Keratinocyte (primary cell): ENCODE measurements at regions not wholly inside any gene's neighbourhood (a gene's known extent, or its start where the extent isn't known, plus 50 kb on each side); places are given as distances from the start of the nearest gene placed in this dataset.

ENCODE experiments used
- EZH2 ChIP-seq: IDR thresholded peaks from one replicate; pipeline ENCODE4 v1.6.1; 2012; ENCODE audit warnings: inconsistent platforms, mild to moderate bottlenecking, low read length, moderate library complexity
- TF ChIP-seq, protein P1 (sequence below), 3 experiments: IDR thresholded peaks in 1 of 3; conservative IDR thresholded peaks in 1 of 3; optimal IDR thresholded peaks in 1 of 3; 2 replicates in 2 of 3; 3 replicates in 1 of 3; pipeline versions ENCODE3 to v1.5.1; 2011; ENCODE audit warnings: low read length in 3 of 3, mild to moderate bottlenecking in 3 of 3, moderate library complexity in 2 of 3, control low read depth in 1 of 3, inconsistent platforms in 1 of 3; ENCODE audit not compliant: insufficient read depth in 2 of 3; ENCODE audit errors: extremely low read depth in 1 of 3

- TF ChIP-seq, protein P1, sequence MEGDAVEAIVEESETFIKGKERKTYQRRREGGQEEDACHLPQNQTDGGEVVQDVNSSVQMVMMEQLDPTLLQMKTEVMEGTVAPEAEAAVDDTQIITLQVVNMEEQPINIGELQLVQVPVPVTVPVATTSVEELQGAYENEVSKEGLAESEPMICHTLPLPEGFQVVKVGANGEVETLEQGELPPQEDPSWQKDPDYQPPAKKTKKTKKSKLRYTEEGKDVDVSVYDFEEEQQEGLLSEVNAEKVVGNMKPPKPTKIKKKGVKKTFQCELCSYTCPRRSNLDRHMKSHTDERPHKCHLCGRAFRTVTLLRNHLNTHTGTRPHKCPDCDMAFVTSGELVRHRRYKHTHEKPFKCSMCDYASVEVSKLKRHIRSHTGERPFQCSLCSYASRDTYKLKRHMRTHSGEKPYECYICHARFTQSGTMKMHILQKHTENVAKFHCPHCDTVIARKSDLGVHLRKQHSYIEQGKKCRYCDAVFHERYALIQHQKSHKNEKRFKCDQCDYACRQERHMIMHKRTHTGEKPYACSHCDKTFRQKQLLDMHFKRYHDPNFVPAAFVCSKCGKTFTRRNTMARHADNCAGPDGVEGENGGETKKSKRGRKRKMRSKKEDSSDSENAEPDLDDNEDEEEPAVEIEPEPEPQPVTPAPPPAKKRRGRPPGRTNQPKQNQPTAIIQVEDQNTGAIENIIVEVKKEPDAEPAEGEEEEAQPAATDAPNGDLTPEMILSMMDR (optimal IDR thresholded peaks at IDR 0.05 in 1 of 3, IDR thresholded peaks at IDR 0.05 in 1 of 3, conservative IDR thresholded peaks at IDR 0.05 in 1 of 3; ENCODE audit: extremely low read depth in 1 of 3, insufficient read depth in 2 of 3, low read length in 3 of 3): no peak
- no peak for TF ChIP-seq EZH2
These were observed 50.2 kb upstream of the ALDH1A3 start for GRCh38 chr15:100829457-100829856.
